ENCODE measurements at regions not wholly inside any gene's neighbourhood (a gene's known extent, or its start where the extent isn't known, plus 50 kb on each side); places are given as distances from the start of the nearest gene placed in this dataset.

GRCh38 chr4:92035666-92036065 is 268.1 kb upstream of the GRID2 start:
- TF ChIP-seq CTCF (IDR thresholded peaks at IDR 0.05; ENCODE audit: insufficient read depth, low read depth, low read length): no peak
- no peak for TF ChIP-seq EZH2 (IDR thresholded peaks at IDR 0.05; ENCODE audit: insufficient read depth, low read length)
